ENCODE measurements at regions not wholly inside any gene's neighbourhood (a gene's known extent, or its start where the extent isn't known, plus 50 kb on each side); places are given as distances from the start of the nearest gene placed in this dataset.

DNA sequence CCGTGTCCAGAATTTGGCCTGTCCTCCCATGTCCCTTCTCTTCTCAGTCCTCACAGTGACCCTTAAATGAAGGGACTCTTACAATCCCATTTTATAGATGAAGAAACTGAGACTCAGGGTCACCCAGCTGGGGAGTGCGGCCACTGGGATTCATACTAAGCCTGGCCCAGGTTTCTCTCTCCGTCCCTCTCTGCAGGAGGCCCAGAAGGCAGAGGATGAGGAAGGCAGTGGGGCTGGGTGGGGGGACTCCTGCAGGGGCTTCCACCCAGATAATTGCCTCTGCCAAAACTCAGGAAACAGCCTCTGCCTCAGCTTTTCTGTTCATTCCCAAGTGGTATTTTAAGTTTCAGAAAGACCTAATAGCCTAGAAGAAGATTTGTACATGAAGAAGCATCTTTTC lies 299.8 kb downstream of the MATN1 start:
- TF ChIP-seq, protein P1, sequence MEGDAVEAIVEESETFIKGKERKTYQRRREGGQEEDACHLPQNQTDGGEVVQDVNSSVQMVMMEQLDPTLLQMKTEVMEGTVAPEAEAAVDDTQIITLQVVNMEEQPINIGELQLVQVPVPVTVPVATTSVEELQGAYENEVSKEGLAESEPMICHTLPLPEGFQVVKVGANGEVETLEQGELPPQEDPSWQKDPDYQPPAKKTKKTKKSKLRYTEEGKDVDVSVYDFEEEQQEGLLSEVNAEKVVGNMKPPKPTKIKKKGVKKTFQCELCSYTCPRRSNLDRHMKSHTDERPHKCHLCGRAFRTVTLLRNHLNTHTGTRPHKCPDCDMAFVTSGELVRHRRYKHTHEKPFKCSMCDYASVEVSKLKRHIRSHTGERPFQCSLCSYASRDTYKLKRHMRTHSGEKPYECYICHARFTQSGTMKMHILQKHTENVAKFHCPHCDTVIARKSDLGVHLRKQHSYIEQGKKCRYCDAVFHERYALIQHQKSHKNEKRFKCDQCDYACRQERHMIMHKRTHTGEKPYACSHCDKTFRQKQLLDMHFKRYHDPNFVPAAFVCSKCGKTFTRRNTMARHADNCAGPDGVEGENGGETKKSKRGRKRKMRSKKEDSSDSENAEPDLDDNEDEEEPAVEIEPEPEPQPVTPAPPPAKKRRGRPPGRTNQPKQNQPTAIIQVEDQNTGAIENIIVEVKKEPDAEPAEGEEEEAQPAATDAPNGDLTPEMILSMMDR (IDR thresholded peaks at IDR 0.05; ENCODE audit: low read depth, low read length), result no peak
- TF ChIP-seq, protein P2, sequence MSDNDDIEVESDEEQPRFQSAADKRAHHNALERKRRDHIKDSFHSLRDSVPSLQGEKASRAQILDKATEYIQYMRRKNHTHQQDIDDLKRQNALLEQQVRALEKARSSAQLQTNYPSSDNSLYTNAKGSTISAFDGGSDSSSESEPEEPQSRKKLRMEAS (IDR thresholded peaks at IDR 0.05; ENCODE audit: low read depth, low read length), result no peak
- no peak for TF ChIP-seq POLR2A (IDR thresholded peaks at IDR 0.05; ENCODE audit: extremely low read depth, insufficient read length)

Measured in NB4 (cell line).